SK-MEL-5 (cell line): ENCODE measurements at regions not wholly inside any gene's neighbourhood (a gene's known extent, or its start where the extent isn't known, plus 50 kb on each side); places are given as distances from the start of the nearest gene placed in this dataset.

Source experiments
- DNase-seq: peaks from one replicate; pipeline ENCODE4 v3.0.0-alpha.2; 2016; ENCODE audit warnings: low read depth, low spot score
- in situ Hi-C: cut with HindIII; loops from 2 replicates; pipeline ENCODE4 v1.10.0; 2016; ENCODE audit warnings: low sequenced_read_pairs, high pct_unique_total_duplicates, low pct_unique_long_range_greater_than_20kb
- small RNA-seq, 2 experiments: library from RNA; depleted of rRNA; stranded (forward); fragments of <200 nt; gene quantifications; one replicate each; pipeline ENCODE3, GENCODE V24; 2014

- no peak for DNase-seq
- in situ Hi-C loops: no loop called here
These were observed 71.7 kb upstream of the ZNF648 start for GRCh38 chr1:182133181-182133580.

DNA sequence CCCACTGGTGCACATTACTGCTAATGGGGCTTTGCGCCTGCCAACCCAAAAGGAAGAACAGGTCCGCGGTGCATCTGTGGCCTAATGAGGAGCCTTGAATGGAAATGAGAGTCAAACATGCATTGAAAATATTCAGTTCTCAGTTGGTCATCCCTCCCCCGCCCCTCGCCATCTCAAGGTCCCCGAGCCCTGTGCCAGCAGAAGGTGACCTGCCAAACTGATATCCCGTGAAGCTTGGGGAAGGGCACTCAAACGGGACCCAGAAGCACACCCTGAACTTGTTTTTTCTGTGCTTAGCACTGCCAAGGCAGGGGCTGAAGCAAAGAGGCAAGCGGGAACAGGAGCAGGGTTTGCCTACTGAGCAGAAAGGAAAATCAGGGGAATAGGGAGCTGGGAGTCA, 67.9 kb upstream of the ZNF648 start:
- in situ Hi-C loops: no loop called here
- DNase-seq: no peak

DNA sequence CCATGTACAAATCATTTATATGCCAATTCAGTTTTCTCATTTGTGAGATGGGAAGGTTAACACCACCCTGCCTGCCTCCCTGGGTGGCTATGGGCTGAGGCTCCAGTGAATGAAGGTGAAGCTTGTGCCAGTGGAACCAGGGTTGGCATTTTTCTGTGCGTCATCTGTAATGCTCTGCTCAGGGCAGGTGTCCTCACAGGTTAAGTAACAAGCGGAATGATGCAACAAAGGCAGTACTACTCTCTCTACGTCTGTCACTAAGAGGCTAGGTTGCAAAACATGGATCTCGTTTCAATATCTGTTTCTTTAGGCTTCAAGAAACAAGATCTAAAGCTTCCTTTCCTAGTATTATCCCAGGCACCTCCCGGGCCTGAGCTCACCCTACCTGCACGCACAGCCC, 67.0 kb upstream of the ZNF648 start:
- no peak for DNase-seq
- in situ Hi-C loops: no loop called here

DNA sequence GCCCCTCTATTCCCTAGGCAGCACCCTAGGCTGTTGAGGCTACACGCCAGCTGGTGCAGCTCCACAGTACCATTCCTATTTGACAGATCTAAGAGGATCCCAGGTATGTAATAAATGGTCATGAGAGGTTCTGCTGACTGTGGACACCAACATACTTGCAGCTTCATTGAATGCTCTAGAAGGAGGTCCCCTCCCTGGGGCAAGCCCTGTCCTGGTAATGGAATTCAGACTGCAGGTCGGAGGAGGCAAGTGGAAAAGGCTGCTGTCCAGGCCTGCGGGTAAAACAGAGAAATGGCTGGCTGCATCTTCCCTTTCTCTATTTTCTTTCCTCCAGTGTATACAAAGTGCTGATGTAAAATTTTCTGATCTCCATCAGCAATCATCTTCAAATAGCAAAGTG, 66.1 kb upstream of the ZNF648 start:
- DNase-seq: no peak
- in situ Hi-C loops: no loop called here

DNA sequence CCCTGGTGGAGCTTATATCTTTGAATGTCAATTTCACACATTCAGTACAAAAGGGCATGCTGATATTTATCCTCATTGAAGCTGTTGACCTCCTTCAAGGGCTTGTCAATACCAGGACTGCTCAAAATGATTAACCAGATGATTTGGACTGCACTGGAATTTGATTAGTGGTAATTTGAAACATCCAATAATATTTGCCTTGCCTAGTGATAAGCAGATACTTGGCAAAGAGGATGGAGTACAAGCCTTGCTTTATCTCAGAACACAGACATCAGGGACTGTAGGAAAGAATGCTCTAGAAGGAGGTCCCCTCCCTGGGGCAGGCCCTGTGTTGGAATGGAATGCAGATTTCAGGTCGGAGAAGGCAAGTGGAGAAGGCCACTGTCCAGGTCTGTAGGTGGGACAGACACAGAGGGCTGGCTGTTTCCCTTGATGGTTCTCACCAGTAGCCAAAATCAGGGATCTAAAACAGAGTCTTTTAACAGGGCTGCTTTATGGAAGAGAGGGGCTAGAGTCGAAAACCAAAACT, 64.8 kb upstream of the ZNF648 start:
- no peak for DNase-seq
- in situ Hi-C loops: no loop called here

GRCh38 chr1:182122913-182123260, 61.4 kb upstream of the ZNF648 start:
- in situ Hi-C loops: no loop called here
- DNase-seq: no peak

- DNase-seq: no peak
- in situ Hi-C loops: no loop called here
These were observed 60.9 kb upstream of the ZNF648 start for GRCh38 chr1:182122256-182122912.

DNA sequence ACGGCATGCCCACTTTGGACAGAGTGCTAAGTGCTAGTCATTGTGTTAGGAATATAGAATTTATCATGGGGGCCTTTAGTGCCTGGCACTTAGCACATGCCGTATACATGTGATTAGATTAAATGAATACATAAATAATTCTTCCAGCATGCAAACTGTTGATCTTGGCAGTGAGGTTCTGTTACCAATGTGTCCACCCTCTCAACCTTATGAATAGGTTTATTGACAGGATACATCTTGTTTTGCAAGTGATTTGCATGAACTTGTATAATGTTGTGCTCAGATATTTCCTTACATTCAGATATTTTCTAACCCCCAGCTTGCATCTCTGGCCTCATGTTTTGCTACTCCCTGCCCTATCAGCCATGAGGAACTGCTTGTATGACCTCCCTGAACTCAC, 60.3 kb upstream of the ZNF648 start:
- DNase-seq: no peak
- in situ Hi-C loops: no loop called here

DNA sequence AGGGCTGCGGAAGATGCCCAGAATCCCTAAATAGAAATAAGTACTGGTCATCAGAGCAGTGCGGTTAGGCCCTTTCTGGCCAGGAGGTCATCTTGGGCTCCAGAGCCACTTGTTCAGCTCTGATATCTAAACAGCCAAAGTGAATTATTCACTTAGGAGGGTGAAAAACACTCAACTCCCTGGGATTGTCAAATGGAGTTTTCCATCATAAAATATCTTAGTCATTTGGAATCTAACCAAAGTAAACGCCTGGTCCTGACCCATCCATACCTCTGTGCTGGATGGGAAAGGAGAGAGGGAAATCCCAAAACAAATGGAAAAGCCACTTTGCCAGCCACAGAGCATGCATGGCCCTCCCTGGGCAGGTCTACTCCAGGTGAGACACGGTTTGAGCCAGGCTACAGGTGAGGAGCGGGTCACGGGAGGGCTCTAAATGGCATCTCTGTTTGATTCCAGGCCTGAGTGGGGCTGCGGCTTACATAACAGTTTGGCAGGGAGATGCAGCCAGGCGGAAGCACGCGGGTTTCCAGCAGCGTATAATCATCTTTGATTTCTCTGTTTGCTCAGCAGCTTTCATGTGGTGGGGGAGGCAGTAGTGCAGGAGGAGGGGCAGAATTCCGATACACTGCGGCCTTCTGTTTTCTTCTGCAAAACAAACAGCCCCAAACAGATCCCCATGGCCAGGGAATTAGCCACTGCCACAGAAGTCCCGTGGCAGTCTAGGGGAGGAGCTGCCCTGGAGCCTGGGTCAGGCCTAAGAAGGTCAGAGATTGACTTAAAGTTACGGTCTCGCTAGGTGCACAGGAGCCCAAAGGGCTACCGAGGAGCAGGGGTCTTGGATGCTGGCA, 59.1 kb upstream of the ZNF648 start:
- in situ Hi-C loops: no loop called here
- DNase-seq: peak; percentile 87

DNA sequence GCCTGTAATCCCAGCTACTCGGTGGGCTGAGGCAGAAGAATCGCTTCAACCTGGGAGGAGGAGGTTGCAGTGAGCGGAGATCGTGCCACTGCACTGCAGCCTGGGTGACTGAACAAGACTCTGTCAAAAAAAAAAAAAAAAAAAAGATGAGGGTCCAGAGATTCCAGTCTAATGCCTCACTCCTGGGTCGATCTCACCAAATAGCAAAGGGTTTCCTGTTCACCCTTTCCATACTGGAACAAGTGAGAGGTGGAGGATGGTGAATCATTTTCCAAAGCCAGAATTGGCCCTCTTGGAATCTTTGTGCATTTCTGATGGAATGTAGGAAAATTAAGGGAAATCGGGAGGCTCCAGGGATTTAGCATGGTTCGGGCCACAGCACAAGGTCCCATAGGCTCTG, 58.1 kb upstream of the ZNF648 start:
- DNase-seq: no peak
- in situ Hi-C loops: no loop called here

DNA sequence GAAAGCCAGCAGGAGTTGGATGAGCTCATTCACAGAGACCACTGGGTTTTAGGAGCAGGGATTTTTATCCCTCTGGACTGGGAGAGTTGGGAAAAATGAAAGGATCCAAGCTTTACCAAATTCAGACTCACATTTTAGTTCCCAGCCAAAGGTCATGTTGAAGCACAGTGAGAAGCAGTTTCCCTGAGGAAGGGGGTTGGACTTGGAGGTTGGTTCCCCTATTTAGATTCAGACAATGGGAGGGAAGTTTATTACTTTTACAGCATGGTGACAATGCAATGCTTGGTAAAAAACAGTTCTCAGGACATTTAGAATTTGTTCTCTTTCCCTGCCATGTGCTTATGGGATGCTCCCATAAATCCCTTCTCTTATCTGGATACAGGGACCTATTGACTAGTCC, 57.3 kb upstream of the ZNF648 start:
- no peak for DNase-seq
- in situ Hi-C loops: no loop called here

GRCh38 chr1:182114627-182115023, 53.1 kb upstream of the ZNF648 start:
- DNase-seq: no peak
- in situ Hi-C loops: no loop called here

DNA sequence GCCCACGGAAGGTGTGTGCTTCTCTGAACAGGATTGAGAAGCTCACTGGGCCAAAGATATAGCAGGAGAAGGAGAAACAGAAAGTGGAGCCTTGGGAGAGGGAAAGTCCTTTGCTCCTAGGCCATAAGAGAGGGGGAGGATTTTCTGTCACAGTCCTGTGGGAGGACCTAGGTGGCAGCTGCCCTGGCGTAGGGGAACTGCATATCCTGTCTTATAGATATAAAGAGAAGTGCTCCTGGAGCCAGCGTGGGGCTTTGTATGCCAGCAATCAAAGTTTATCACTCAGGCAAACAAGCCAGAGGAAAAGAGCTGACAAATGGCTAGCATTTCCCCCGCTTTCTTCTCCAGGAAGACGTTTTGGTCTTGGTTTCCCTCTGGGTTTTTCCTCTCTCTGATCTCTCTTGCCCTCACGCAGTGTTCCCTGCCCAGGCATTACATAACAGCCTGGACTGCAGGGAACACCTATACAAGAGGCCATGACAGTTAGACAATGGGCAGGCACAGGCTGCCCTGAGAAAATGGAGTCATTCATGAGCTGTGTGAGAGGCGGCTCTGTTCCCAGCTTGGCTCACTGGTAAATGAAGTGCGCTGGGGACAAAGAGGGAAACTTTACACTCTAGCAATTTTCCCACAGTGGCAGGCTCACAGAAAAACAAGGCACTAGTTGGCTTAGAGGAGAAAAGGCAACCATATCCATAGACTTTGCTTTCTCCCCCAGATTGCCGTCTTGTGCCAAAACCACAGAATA, 52.5 kb upstream of the ZNF648 start:
- in situ Hi-C loops: no loop called here
- DNase-seq: peak; percentile 71

DNA sequence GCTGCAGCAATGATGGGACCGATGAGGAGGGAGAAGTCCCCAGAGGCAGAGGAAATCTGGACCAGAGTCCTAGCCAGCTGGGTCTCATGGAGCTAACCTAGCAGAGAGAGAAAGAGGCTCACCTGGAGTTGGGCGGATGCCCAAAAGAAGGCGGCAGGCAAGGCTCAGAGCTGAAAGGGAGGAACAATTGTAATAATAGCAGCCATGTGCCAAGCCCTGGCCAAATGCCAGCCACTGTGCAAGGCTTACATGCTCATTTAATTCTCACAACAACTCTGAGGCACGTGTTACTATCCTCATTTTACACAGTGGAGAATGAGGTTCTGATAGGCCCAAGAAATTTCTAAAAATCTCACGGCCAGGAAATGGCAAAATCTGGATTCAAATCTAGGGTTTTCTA, 50.0 kb upstream of the ZNF648 start:
- in situ Hi-C loops: no loop called here
- no peak for DNase-seq

Small RNA genes lying in the stretch of these regions (small RNA-seq; reads per million reads assigned to genes)
- 0 reads per million in 2 experiments for gene RNU6-152P
